ENCODE measurements at regions not wholly inside any gene's neighbourhood (a gene's known extent, or its start where the extent isn't known, plus 50 kb on each side); places are given as distances from the start of the nearest gene placed in this dataset.

DNA sequence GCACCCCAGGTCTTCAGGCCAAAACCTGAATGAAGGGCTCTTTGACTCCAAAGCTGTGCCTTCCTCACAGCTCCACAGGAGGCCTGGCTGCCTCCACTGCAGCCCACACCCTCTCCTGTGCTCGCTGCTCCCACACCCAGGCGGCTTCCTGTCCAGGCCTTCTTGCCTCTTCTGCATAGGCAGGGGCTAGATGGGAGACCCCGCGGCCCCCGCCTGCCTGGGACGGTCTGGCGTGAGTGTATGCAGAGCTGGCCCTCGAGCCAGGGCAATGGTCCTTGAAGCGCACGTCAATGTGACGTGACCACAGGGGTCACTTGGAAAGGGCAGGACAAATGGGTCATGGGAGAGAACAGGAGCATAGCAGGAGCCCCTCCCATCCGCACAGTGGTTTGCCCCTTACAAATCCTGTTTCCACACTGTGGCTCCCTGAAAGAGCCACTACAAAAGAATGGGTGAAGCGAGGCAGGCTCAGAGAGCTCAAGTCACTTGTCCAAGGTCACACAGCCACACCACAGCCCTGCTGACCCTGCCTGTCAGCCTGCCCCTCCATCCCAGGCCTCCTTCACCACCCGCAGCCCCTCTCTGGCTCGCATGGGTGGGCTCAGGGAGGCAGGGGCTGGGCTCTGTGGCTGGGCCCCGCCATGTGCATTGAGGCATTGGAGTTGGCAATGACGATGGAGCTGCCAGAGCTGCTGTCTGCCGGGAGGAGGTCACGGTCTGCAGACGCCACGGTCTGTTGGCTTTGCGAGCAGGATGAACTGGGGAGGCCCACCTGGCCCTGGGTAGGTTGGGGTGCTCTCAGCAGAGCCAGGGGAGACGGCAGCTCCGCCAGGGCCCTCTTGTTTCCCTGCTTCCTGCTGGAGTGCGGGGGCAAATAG is 71.2 kb upstream of the WNT11 start:
- H3K4me2 ChIP-seq (ENCODE audit: low read length), result peak overlapping the region; percentile 19; the same call in 1 of the 2 replicates
- no peak overlapping the region for H3K4me3 ChIP-seq (ENCODE audit: low read depth, low read length, poor library complexity, severe bottlenecking)
- TF ChIP-seq EZH2phosphoT487 (IDR thresholded peaks at IDR 0.05; ENCODE audit: borderline replicate concordance, low read depth, low read length), result no peak
- TF ChIP-seq, protein P1, sequence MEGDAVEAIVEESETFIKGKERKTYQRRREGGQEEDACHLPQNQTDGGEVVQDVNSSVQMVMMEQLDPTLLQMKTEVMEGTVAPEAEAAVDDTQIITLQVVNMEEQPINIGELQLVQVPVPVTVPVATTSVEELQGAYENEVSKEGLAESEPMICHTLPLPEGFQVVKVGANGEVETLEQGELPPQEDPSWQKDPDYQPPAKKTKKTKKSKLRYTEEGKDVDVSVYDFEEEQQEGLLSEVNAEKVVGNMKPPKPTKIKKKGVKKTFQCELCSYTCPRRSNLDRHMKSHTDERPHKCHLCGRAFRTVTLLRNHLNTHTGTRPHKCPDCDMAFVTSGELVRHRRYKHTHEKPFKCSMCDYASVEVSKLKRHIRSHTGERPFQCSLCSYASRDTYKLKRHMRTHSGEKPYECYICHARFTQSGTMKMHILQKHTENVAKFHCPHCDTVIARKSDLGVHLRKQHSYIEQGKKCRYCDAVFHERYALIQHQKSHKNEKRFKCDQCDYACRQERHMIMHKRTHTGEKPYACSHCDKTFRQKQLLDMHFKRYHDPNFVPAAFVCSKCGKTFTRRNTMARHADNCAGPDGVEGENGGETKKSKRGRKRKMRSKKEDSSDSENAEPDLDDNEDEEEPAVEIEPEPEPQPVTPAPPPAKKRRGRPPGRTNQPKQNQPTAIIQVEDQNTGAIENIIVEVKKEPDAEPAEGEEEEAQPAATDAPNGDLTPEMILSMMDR (conservative IDR thresholded peaks at IDR 0.05; ENCODE audit: low read length), result no peak
- H3K27ac ChIP-seq (ENCODE audit: low read depth, low read length, poor library complexity, severe bottlenecking), result no peak overlapping the region
- no peak overlapping the region for H2AFZ ChIP-seq (ENCODE audit: low read length)
- H3K36me3 ChIP-seq (ENCODE audit: insufficient read depth, low read length), result no peaks in the 10 kb centered on the region
- peaks cover 10% of the 10 kb centered on the region for H3K4me1 ChIP-seq (ENCODE audit: insufficient read depth, low read length, poor library complexity, severe bottlenecking)
- intact Hi-C loops (cut with micrococcal nuclease; ENCODE audit: unreplicated experiment), result no loop called here
- peak; percentile 51 for DNase-seq (ENCODE audit: low spot score)
- H3K79me2 ChIP-seq (ENCODE audit: insufficient read depth, low read depth, low read length), result no peaks in the 10 kb centered on the region
- ChIA-PET POLR2A (no interaction called here), CTCF (ENCODE audit: unreplicated experiment) (no interaction called here)
- no peaks in the 10 kb centered on the region for H3K9me3 ChIP-seq (ENCODE audit: low read length)
- H4K20me1 ChIP-seq (ENCODE audit: insufficient read depth, low read length), result no peaks in the 10 kb centered on the region
- H3K9me2 ChIP-seq (ENCODE audit: insufficient read depth, low read length), result no peaks in the 10 kb centered on the region
- BruUV-seq (replicated peaks), result no TSS peak

DNA sequence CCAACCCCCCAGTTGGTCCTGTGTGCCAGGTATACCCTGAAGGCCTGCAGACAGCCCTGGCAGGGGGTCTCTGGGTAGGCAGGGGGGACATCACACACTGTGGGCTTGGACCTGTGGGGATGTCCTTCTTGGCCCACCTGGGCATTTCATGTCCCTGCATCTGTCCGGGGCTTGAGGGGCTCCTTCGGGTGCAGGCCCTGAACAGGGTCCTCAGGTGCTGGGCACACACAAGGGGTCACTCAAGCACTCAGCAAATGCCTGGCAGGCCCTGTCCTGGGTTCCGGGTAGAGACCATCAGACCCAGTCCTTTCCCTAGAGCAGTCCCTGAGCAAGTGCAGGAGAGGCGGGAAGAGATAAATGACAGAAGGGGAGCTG is 70.5 kb upstream of the WNT11 start:
- no peaks in the 10 kb centered on the region for H4K20me1 ChIP-seq (ENCODE audit: insufficient read depth, low read length)
- no TSS peak for BruUV-seq (replicated peaks)
- DNase-seq (ENCODE audit: low spot score), result no peak
- peaks cover 10% of the 10 kb centered on the region for H3K4me1 ChIP-seq (ENCODE audit: insufficient read depth, low read length, poor library complexity, severe bottlenecking)
- H3K27ac ChIP-seq (ENCODE audit: low read depth, low read length, poor library complexity, severe bottlenecking), result no peak overlapping the region
- H2AFZ ChIP-seq (ENCODE audit: low read length), result no peak overlapping the region
- H3K79me2 ChIP-seq (ENCODE audit: insufficient read depth, low read depth, low read length), result no peaks in the 10 kb centered on the region
- H3K4me3 ChIP-seq (ENCODE audit: low read depth, low read length, poor library complexity, severe bottlenecking), result no peak overlapping the region
- H3K9me2 ChIP-seq (ENCODE audit: insufficient read depth, low read length), result no peaks in the 10 kb centered on the region
- POLR2A ChIA-PET, result no interaction called here
- H3K9me3 ChIP-seq (ENCODE audit: low read length), result no peaks in the 10 kb centered on the region
- CTCF ChIA-PET (ENCODE audit: unreplicated experiment), result no interaction called here
- TF ChIP-seq, protein P1 (conservative IDR thresholded peaks at IDR 0.05; ENCODE audit: low read length), result no peak
- no peak for TF ChIP-seq EZH2phosphoT487 (IDR thresholded peaks at IDR 0.05; ENCODE audit: borderline replicate concordance, low read depth, low read length)
- no peak overlapping the region for H3K4me2 ChIP-seq (ENCODE audit: low read length)
- no peaks in the 10 kb centered on the region for H3K36me3 ChIP-seq (ENCODE audit: insufficient read depth, low read length)
- intact Hi-C loops (cut with micrococcal nuclease; ENCODE audit: unreplicated experiment), result no loop called here

DNA sequence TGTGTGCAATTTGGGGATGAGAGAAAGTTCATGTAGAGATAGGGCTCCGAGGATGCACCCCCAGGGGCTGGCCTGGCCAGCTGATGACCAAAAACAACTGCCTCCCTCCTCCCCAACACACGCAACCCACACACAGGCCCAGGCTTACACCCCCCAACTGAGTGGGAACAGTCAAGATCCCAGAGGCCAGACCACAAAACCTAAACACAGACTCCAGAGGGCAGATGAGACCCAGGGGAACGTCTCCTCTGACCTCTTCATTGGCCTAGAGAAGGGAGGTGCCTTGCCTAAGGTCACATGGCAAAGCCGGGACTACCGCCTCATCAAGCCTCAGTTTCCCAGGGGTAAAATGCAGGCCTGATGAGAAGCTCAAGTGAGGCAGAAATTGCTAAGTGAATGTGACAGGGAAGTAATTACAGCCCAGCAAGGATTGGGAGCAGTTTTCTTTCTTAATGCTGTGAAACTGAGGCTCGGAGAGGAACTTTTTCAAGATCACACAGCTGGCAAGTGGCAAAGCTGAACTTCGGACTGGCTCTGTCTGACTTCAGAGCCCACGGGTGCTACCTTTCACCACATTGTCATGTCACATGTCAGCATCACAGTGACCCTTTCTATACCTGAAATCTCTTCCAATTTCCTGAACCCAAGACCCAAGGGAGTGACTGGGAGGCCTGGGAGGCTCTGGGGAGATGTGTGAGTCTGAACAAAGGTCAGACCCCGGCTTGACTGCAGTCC is 69.9 kb upstream of the WNT11 start:
- Histone ChIP-seq H3K27ac (ENCODE audit: low read depth, low read length, poor library complexity, severe bottlenecking) (no peak overlapping the region), H3K36me3 (ENCODE audit: insufficient read depth, low read length) (no peaks in the 10 kb centered on the region), H3K9me3 (ENCODE audit: low read length) (no peaks in the 10 kb centered on the region), H3K79me2 (ENCODE audit: insufficient read depth, low read depth, low read length) (no peaks in the 10 kb centered on the region), H3K4me1 (ENCODE audit: insufficient read depth, low read length, poor library complexity, severe bottlenecking) (peaks cover 10% of the 10 kb centered on the region), H4K20me1 (ENCODE audit: insufficient read depth, low read length) (no peaks in the 10 kb centered on the region), H3K4me3 (ENCODE audit: low read depth, low read length, poor library complexity, severe bottlenecking) (no peak overlapping the region), H3K9me2 (ENCODE audit: insufficient read depth, low read length) (no peaks in the 10 kb centered on the region), H3K4me2 (ENCODE audit: low read length) (no peak overlapping the region), H2AFZ (ENCODE audit: low read length) (no peak overlapping the region)
- no TSS peak for BruUV-seq (replicated peaks)
- no peak for TF ChIP-seq EZH2phosphoT487 (IDR thresholded peaks at IDR 0.05; ENCODE audit: borderline replicate concordance, low read depth, low read length)
- TF ChIP-seq, protein P1 (conservative IDR thresholded peaks at IDR 0.05; ENCODE audit: low read length), result no peak
- POLR2A ChIA-PET, result no interaction called here
- no peak for DNase-seq (ENCODE audit: low spot score)
- intact Hi-C loops (cut with micrococcal nuclease; ENCODE audit: unreplicated experiment), result no loop called here
- CTCF ChIA-PET (ENCODE audit: unreplicated experiment), result no interaction called here
